GOT3 (cell line): ENCODE measurements at regions not wholly inside any gene's neighbourhood (a gene's known extent, or its start where the extent isn't known, plus 50 kb on each side); places are given as distances from the start of the nearest gene placed in this dataset.

Experiments used
- DNase-seq: peaks from one replicate; lab custom pipeline; 2025; ENCODE audit warnings: mixed read lengths; lab: John Stamatoyannopoulos, UW

- DNase-seq, result no peak
These were observed 311.4 kb upstream of the NR2F2 start for GRCh38 chr15:96019114-96019513.

DNA sequence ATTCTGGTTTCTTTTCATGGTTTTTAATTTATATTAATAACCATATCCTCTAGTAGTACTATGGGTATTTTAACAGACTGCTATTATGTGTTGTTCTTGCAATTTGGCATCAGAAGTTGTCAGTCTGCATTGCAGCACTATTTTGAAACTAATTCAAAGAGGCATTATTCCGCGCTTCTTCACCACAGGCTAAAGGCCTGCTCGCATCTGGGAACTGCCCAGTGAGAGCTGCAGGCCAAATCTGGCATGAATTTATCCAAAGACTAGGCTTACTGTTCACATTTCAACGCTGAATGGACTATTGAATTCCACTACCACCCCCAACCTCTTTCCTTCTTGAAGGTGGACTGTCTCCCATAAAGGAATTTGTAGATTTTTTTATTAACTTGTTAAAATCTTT, 310.4 kb upstream of the NR2F2 start:
- DNase-seq, result no peak

DNA sequence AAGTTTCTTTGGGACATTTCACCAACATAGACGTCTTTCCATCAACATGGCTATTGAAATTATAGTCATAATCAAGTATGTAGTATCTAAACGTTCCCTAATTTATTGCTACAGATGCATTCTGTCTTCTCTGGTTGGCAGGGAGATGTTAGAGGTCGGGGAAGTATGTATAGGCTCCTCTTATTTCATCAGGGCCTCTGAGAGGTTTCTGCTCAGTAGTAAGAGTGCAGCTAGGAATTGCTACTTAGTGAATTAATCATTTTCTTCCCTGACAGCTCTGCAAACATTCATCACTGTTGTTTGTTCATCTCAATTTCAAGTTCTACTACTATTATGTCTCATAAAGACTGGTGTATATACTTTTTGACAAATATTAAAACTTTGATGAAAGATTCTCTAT, 309.7 kb upstream of the NR2F2 start:
- no peak for DNase-seq

DNA sequence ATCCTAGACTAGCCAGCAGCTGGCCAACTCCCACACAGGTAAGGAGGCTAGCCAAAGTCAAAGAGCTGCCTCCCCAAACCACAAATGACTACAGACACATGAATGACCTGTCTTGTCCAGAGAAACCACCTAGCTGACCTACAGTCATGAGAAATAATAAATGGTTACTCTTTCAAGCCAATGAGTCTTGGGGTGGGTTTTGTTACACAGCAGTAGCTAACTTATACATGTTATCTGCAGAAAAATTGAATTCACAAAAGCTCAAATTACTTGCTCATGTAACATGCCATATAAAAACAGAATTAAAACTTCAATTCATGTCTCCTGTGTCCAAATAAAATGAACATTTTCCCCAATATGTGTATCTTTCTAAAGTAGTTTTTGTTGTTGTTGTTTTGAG, 307.4 kb upstream of the NR2F2 start:
- no peak for DNase-seq

DNA sequence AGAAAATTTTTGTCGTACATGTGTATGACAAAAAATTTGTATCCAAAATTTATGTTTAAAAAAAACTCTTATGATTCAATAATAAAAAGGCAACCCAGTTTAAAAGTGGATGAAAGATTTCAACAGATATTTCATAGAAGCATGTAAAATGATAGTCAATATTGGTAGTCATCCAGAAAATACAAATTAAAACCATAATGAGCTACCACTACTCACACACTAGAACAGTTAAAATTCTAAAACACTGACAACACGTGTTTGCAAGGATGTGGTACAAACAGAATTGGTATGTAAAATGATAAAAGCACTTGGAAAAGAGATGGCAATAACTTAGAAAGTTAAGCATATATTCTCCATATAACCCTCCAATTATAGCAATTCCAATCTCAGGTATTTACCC, 303.0 kb upstream of the NR2F2 start:
- no peak for DNase-seq

DNA sequence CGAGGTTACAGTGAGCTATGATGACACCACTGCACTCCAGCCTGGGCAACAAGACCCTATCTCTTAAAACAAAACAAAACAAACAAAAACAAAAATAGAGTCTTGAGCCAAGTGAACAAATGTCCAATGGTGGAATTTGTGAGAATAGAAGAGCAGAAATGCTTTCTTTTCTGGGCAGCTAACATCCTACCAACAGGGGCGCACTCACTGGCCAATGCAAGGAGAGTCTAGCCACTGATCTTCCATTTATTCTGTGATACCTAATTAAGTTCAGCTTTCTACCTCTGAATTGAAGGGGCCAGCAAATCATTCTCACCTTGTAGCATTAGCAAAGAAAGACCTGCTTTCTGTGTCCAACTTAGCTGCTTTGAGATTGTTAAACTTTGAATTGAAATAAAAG, 301.9 kb upstream of the NR2F2 start:
- no peak for DNase-seq

GRCh38 chr15:96029172-96029571, 301.3 kb upstream of the NR2F2 start:
- DNase-seq, result no peak

GRCh38 chr15:96031426-96032110, 298.9 kb upstream of the NR2F2 start:
- no peak for DNase-seq

- DNase-seq, result no peak
These were observed 295.4 kb upstream of the NR2F2 start for GRCh38 chr15:96035091-96035490.

DNA sequence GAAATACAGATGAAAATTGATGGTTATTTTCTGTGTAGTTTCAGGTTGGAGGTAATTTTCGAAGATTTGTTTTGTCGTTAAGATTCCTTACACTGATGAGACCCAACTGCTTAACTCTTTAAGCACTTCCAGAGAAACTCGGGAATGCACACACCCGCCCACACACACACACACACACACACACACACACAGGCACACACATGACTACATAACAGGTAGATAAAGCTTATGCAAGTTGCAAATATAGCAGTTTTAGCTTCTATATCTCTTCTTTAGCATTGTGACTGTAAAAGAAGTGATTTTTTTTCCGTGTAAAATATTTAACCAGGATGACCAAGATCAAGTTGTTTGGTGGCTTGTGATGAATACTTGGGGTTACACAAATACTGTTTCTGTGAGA, 294.9 kb upstream of the NR2F2 start:
- no peak for DNase-seq

DNA sequence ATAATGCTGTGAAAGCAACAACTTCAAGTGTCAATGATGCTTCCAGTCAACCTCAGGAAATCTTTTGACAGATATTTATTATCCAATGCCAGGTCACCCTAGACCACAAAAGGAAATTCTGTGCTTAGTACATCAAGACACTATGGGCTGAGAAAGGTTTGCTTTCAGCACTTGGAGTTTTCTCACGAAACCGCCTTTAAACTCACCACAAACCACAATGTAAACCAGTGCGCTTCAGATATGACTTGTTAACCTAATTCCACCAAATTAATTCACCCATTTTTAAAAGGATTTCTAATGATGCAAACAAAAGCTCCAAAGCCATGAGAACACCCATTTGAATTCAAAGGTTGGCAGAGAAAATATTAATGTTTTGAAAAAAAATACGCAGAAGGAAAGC, 292.9 kb upstream of the NR2F2 start:
- DNase-seq, result no peak

DNA sequence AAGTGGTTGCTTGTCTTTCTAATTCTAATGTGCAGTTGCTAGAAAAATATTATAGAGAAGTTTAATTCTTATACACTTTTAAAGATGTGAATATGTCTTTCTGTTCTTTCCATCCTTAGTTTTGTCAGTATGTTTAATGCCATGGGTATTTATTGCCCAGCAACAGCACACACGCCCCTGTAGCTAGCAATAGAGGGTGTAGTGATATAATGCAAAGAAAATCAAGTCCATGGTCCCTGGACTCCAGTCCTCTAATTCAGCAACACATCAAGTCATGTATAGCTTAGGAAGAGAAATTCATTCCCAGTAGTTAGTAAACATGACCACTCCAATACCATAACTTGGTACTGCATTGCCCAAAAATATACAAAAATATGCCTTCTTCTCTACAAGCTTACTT, 292.4 kb upstream of the NR2F2 start:
- no peak for DNase-seq

GRCh38 chr15:96038650-96039049, 291.9 kb upstream of the NR2F2 start:
- no peak for DNase-seq

- DNase-seq, result no peak
These were observed 288.3 kb upstream of the NR2F2 start for GRCh38 chr15:96041982-96042733.

DNA sequence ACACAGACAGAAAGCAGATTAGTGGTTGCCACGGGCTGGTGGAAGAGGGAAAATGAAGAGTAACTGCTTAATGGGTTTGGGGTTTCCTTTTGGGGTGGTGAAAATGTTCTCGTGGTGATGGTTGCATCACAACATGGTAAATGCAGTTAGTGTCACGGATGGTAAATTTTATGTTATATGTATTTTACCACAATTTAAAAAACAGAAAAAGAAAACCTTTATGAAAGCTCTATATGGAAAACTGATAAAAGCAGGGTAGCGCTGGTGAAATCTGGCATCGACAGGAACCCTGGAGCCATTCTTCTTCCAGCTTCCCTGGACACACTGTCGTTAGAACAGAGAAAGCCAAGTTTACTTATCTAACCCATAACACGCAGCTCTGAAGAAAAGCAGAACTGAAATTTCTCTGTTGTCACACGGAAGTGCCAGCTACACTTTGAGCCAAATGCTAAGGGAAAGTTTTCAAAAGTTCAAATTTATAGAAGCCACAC, 287.7 kb upstream of the NR2F2 start:
- no peak for DNase-seq

DNA sequence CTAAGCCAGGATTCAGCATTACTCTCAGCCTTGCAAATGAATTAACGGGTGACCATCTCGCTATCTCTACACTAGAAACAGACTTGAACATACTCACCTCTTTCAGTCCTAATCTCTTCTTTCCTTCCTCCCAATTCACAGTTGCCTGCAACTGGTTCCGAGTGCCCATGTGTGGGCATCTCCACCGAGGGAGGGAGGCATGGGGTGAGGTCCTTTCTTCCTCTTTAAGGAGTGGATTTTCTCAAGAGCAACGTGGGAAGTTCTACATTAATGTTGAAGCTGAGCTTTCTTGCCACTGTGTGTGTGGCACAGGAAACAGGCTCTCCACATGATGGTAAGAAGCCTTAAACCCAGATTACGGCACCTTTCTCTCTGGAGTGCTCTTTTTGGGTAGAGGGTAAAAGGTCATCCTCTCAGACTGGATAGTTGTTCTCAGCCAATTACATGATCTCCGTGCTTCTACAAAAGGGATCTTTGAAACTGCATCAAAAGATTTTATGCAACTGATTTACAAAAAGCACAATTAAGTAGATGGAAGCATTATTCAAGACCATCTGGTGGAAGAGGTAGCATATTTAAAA, 286.8 kb upstream of the NR2F2 start:
- no peak for DNase-seq

GRCh38 chr15:96046620-96047240, 283.8 kb upstream of the NR2F2 start:
- no peak for DNase-seq

- DNase-seq, result no peak
These were observed 283.1 kb upstream of the NR2F2 start for GRCh38 chr15:96047255-96047931.

DNA sequence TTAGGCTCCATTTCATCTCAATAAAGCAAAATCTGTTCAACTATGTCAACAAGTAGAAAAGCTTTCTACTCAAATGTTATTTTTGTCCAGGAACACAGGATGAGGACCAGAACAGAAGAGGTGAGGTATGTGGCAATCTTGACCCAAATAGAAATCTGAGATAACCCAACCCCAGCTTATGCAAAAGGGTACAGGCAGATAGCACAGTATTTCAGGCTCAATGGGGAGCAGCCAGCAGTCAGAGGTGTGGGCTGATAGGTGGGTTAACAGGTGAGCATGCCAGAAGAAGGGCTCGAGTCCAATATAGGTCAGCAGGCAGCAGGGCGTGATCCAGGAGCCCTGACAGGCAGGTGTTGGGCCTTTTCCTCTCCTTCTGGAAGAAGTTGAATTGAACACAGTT, 281.2 kb upstream of the NR2F2 start:
- DNase-seq, result no peak

GRCh38 chr15:96049766-96050165, 280.7 kb upstream of the NR2F2 start:
- DNase-seq, result no peak

DNA sequence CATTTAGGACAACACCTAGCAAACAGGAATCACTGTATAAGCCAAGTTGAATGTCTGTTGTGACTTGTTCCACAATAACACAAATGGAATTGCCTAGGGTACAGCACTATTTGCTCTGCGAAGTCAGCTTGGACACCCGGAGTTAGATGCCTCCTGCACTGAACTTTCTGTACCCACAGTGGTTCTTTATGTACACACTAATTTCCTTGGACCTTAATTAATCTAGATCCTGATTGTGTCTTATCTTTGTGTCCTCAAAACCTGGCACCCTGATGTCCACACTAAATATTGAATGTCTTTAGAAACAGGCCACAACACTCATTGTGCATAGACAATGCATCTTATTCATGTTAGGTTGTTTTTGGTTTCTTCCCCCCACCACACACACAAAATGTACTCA, 278.9 kb upstream of the NR2F2 start:
- no peak for DNase-seq

- DNase-seq, result no peak
These were observed 278.3 kb upstream of the NR2F2 start for GRCh38 chr15:96052154-96052553.
